Heart right ventricle (tissue), 16 donors: ENCODE measurements at regions not wholly inside any gene's neighbourhood (a gene's known extent, or its start where the extent isn't known, plus 50 kb on each side); places are given as distances from the start of the nearest gene placed in this dataset.
A peak's percentile ranks its signal among the peaks of the same experiment; 100 is the strongest.

ENCODE experiments used
- ATAC-seq, 8 donors: fragments of 200-7000 bp; cut with Tn5 transposase; one replicate each; pipeline ENCODE4 v1.9.1; 2020; ENCODE audit warnings: mild to moderate bottlenecking in 8 of 8, moderate library complexity in 8 of 8, moderate number of reproducible peaks in 1 of 8
- DNase-seq, 2 donors: peaks; one replicate each; pipeline ENCODE4 v3.0.0-alpha.2; 2020
- H3K27ac ChIP-seq, 10 donors: fragments of 200-600 bp; sonication (generic) in 2 of 10; one replicate each; pipeline versions ENCODE4 v1.5.0 to v1.8.0; 2020 to 2022; ENCODE audit warnings: mild to moderate bottlenecking in 3 of 10
- H3K27me3 ChIP-seq, 7 donors: fragments of 200-600 bp; one replicate each; pipeline ENCODE4 v1.8.0; 2021 to 2022; ENCODE audit warnings: mild to moderate bottlenecking in 2 of 7
- H3K36me3 ChIP-seq, 9 donors: fragments of 200-600 bp; sonication (generic) in 1 of 9; one replicate each; pipeline versions ENCODE4 v1.5.0 to v1.8.0; 2020 to 2022; ENCODE audit warnings: mild to moderate bottlenecking in 2 of 9
- H3K4me1 ChIP-seq, 9 donors: fragments of 200-600 bp; sonication (generic) in 1 of 9; one replicate each; pipeline versions ENCODE4 v1.5.0 to v1.8.0; 2020 to 2022; ENCODE audit warnings: mild to moderate bottlenecking in 4 of 9
- H3K4me3 ChIP-seq, 10 donors: fragments of 200-600 bp; sonication (generic) in 2 of 10; one replicate each; pipeline versions ENCODE4 v1.5.0 to v1.8.0; 2020 to 2022; ENCODE audit warnings: mild to moderate bottlenecking in 7 of 10, moderate library complexity in 2 of 10
- H3K9me3 ChIP-seq, 11 donors: fragments of 200-600 bp in 10 of 11; sonication (generic) in 2 of 11; one replicate each; pipeline versions ENCODE4 v1.5.0 to v1.8.0; 2013 to 2022; ENCODE audit warnings: mild to moderate bottlenecking in 2 of 11, control low read depth in 1 of 11, moderate library complexity in 1 of 11
- WGBS, 2 donors: extraction: QIAGEN DNeasy Blood & Tissue Kit; methylation state at CpG; one replicate each; pipeline ENCODE4 v1.1.7; 2013; ENCODE audit warnings: inconsistent platforms in 1 of 2; 5-methylcytosine and 5-hydroxymethylcytosine counted together
- intact Hi-C, 10 donors: fragments of 100-400 bp; cut with DNase I; formaldehyde crosslinking; loops; one replicate each; pipeline versions ENCODE4 v1.11.1 to v1.14.2; 2022
- TF ChIP-seq, protein P1 (sequence below), 9 donors: fragments of 200-600 bp; sonication (generic) in 2 of 9; IDR thresholded peaks; one replicate each; pipeline versions ENCODE4 v1.5.0 to v1.8.0; 2021 to 2022; ENCODE audit warnings: antibody characterized with exemption in 9 of 9, mild to moderate bottlenecking in 5 of 9, moderate library complexity in 1 of 9
- donor health status: Arrhythmogenic right ventricular cardiomyopathy.
- donor health status: ischemic (EF 13 %, LVEDD 7.1; RV severe dilation, severe dysfunction).
- donor health status: healthy with polysubstance abuse.
- donor health status: DM: no; HTN: yes; CAD: no.
- donor health status: DM: no; HTN: no; CAD: no.
- donor health status: ischemic (EF 25% LVEDD 6.9; RV normal size, moderate dysfunction).
- donor health status: ischemic (EF 25% LVEDD 5.7; RV mildly dilated, moderate dysfunction).
- donor health status: healthy.
- donor health status: DM: yes; HTN: yes; CAD: no.
- donor health status: Ischemic cardiomyopathy.
- donor health status: ischemic (EF 35%, LVEDD 5.7; RV mildly dilated, moderate dysfunction).
- donor health status: nonischemic (EF 11% LVEDD 7.7; RV severe dilation, severe dysfunction).
- donor health status: DM: yes; HTN: yes; CAD: no.
- donor health status: PGD.
- donor health status: ischemic (EF 29% LVEDD 5.4; RV normal size, mild dysfunction).
- donor health status: nonischemic (EF 23%, LVEDD 6.1; RV moderate dilation, normal function).

DNA sequence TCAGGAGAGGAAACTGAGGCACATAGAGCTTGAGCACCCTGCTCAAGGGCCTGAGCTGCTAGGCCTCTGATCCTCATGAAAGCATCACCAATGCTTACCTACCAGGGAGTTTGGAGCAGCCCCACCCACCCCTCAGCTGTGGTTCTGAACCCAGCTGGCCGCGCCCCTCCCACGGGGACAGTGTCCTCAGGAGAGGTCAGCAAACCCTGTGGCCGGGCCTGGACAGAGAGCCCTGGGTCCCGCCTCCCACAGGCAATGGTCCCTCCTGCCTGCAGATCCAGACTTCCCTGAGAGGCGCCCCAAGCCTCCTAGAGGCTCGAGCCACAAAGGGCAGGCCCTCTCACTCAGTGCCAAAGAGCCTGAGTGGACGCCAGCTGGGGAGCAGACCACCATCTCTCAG lies 184.9 kb downstream of the BRD1 start:
- Histone ChIP-seq H3K4me3 (no peak overlapping the region), H3K27ac (no peak overlapping the region), H3K9me3 (no peaks in the 10 kb centered on the region), H3K27me3 (peaks cover 0 to 4% (median 0%) of the 10 kb centered on the region in 7 donors), H3K4me1 (no peaks in the 10 kb centered on the region), H3K36me3 (no peaks in the 10 kb centered on the region)
- intact Hi-C loops = no loop called here
- TF ChIP-seq, protein P1, sequence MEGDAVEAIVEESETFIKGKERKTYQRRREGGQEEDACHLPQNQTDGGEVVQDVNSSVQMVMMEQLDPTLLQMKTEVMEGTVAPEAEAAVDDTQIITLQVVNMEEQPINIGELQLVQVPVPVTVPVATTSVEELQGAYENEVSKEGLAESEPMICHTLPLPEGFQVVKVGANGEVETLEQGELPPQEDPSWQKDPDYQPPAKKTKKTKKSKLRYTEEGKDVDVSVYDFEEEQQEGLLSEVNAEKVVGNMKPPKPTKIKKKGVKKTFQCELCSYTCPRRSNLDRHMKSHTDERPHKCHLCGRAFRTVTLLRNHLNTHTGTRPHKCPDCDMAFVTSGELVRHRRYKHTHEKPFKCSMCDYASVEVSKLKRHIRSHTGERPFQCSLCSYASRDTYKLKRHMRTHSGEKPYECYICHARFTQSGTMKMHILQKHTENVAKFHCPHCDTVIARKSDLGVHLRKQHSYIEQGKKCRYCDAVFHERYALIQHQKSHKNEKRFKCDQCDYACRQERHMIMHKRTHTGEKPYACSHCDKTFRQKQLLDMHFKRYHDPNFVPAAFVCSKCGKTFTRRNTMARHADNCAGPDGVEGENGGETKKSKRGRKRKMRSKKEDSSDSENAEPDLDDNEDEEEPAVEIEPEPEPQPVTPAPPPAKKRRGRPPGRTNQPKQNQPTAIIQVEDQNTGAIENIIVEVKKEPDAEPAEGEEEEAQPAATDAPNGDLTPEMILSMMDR (IDR thresholded peaks at IDR 0.05) = no peak
- WGBS, 2 donors = 71 to 78% methylated on average over 8 of the region's 8 CpGs
- ATAC-seq = peak in 2 of 8 donors; percentile 4 to 13
- no peak for DNase-seq

DNA sequence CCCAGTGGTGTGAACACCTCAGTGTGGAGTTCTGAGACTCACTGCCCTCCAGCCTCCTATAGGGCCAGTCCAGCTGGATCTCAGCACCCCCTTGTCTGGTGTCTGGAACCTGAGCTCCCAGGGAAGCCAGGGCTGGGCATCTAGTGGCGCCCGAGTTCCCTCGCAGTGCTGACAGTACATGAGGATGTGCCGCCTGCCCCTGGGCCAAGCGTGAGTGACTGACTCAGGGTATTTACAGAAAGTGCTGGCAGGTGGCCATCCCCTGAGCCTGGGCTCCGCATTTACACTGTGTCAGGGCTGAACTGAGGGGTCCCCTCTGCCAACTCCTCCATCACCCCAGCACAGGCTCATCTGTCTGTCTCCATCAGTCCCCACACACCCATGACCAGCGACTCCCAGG lies 185.3 kb downstream of the BRD1 start:
- ATAC-seq (peak in 2 of 8 donors; percentile 13 to 15), DNase-seq (no peak)
- Histone ChIP-seq H3K36me3 (no peaks in the 10 kb centered on the region), H3K9me3 (no peaks in the 10 kb centered on the region), H3K4me3 (no peak overlapping the region), H3K4me1 (no peaks in the 10 kb centered on the region), H3K27me3 (peaks cover 0 to 3% (median 0%) of the 10 kb centered on the region in 7 donors), H3K27ac (no peak overlapping the region)
- 67 to 73% methylated on average over 7 of the region's 7 CpGs for WGBS, 2 donors
- intact Hi-C loops = no loop called here
- TF ChIP-seq, protein P1 (IDR thresholded peaks at IDR 0.05) = no peak

DNA sequence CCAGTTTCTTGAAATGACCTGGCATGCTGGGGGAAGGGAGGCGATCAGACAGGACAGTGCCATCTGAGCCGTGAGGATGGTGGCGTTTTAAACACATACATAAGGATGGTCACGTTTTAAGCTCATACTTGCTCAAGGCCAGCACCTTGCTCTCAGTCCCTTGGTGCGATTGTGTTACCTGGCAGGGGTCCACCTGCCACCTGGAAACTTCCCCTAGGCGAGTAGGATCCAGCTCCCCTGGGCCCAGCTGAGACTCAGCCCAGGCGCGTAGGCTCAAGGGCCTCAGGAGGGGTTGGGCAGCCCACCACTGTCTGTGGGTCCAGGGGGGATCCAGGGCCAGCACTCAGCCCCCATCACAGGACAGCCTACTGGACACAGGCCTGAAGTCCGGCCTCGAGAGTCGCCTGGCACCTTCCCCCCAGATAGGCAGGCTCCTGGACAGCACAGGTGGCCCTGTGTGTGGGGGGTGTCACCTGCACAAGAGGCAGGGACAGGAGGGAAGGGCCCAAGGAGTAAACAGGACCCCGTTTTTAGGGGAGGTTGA lies 185.8 kb downstream of the BRD1 start:
- TF ChIP-seq, protein P1 (IDR thresholded peaks at IDR 0.05) = no peak
- DNase-seq = no peak
- ATAC-seq = peak in 1 of 8 donors; percentile 5

DNA sequence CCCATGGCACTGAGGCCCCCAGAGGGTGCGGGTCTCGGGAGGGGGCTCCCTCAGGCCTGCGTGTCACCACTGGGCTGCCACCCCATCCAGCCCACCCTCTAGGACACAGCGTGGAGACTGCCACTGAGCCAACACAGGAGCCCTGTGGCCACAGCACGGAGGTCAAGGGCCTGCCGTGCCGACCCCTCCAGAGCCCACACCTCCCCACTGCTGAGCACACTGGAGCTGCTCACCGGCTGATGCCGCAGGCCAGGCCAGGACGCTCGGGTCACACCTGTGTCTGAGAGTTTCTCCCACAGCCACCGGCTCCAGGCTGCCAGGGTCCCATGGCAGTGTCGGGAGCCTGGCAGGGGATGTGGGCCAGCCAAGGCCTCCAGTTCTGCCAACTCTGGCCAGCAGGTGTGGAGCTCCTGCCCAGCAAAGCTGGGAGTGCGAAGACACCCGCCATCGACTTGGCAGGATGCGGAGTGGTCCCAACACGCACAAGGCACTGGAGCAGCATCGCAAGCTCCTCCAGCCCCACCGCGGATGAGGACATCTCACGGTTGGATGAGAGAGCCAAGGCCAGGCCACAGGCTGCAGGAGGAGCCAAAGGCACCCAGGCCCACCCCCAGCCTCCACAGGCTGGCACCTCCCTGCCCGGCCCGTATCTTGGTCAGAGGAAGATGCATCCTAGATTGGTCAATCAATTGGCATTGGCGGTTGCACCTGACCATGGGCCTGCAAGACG lies 187.1 kb downstream of the BRD1 start:
- ATAC-seq = no peak
- H3K4me1 ChIP-seq = no peaks in the 10 kb centered on the region
- DNase-seq = no peak
- no peak overlapping the region for H3K27ac ChIP-seq
- peaks cover 0 to 7% (median 0%) of the 10 kb centered on the region in 7 donors for H3K27me3 ChIP-seq
- intact Hi-C loops = no loop called here
- H3K36me3 ChIP-seq = no peaks in the 10 kb centered on the region
- H3K4me3 ChIP-seq = no peak overlapping the region
- WGBS, 2 donors = 86 to 93% methylated on average over 26 of the region's 26 CpGs
- TF ChIP-seq, protein P1 (IDR thresholded peaks at IDR 0.05) = no peak
- H3K9me3 ChIP-seq = no peaks in the 10 kb centered on the region

More for the DNA sequence above, 185.8 kb downstream of the BRD1 start:
- Histone ChIP-seq H3K27me3 (peaks cover 0 to 3% (median 0%) of the 10 kb centered on the region in 7 donors), H3K9me3 (no peaks in the 10 kb centered on the region), H3K27ac (no peak overlapping the region), H3K4me1 (no peaks in the 10 kb centered on the region), H3K4me3 (no peak overlapping the region), H3K36me3 (no peaks in the 10 kb centered on the region)
- 85 to 86% methylated on average over 12 of the region's 12 CpGs for WGBS, 2 donors
- intact Hi-C loops = no loop called here
